IPS DF 6.9 (cell line): ENCODE measurements at regions not wholly inside any gene's neighbourhood (a gene's known extent, or its start where the extent isn't known, plus 50 kb on each side); places are given as distances from the start of the nearest gene placed in this dataset.

ENCODE experiments used
- DNase-seq: peaks from one replicate; pipeline ENCODE4 v3.0.0-alpha.2; 2013; ENCODE audit warnings: low read depth, low spot score
- H3K27ac ChIP-seq: one replicate; pipeline ENCODE4 v1.5.1; 2013; ENCODE audit warnings: low read length, control low read depth
- H3K27me3 ChIP-seq: 2 replicates; pipeline ENCODE4 v1.6.1; 2013; ENCODE audit warnings: mild to moderate bottlenecking, low read length; ENCODE audit not compliant: control insufficient read depth, insufficient read depth
- H3K36me3 ChIP-seq: 2 replicates; pipeline ENCODE4 v1.6.1; 2013; ENCODE audit warnings: low read length; ENCODE audit not compliant: control insufficient read depth, insufficient read depth
- H3K4me1 ChIP-seq: 2 replicates; pipeline ENCODE4 v1.6.1; 2013; ENCODE audit warnings: low read length; ENCODE audit not compliant: control insufficient read depth, insufficient read depth
- H3K4me3 ChIP-seq: 2 replicates; pipeline ENCODE4 v1.5.1; 2013; ENCODE audit warnings: mild to moderate bottlenecking, low read length
- H3K9me3 ChIP-seq: 2 replicates; pipeline ENCODE4 v1.6.1; 2013; ENCODE audit warnings: low read length, inconsistent platforms; ENCODE audit not compliant: control insufficient read depth, insufficient read depth
- WGBS: extraction: QIAGEN DNeasy Blood & Tissue Kit; methylation state at CpG from one replicate; pipeline ENCODE4 v1.1.7; 2013; ENCODE audit warnings: mixed read lengths, missing lambda C conversion rate; ENCODE audit not compliant: insufficient read length, insufficient coverage; 5-methylcytosine and 5-hydroxymethylcytosine counted together

GRCh38 chr7:46352004-46352954, 431.2 kb upstream of the IGFBP3 start:
- Histone ChIP-seq H3K9me3 (no peaks in the 10 kb centered on the region), H3K4me3 (no peak overlapping the region), H3K4me1 (no peaks in the 10 kb centered on the region), H3K27ac (no peak overlapping the region), H3K27me3 (no peaks in the 10 kb centered on the region), H3K36me3 (no peaks in the 10 kb centered on the region)
- peak; percentile 47 for DNase-seq
- WGBS, result no CpG with 5 or more reads among the region's 2 CpGs

GRCh38 chr7:46349490-46349889, 428.4 kb upstream of the IGFBP3 start:
- Histone ChIP-seq H3K4me1 (no peaks in the 10 kb centered on the region), H3K36me3 (no peaks in the 10 kb centered on the region), H3K27me3 (no peaks in the 10 kb centered on the region), H3K27ac (no peak overlapping the region), H3K4me3 (no peak overlapping the region), H3K9me3 (no peaks in the 10 kb centered on the region)
- DNase-seq, result no peak
- no CpG with 5 or more reads among the region's 2 CpGs for WGBS

GRCh38 chr7:46344533-46344932, 423.5 kb upstream of the IGFBP3 start:
- DNase-seq, result no peak
- no peaks in the 10 kb centered on the region for H3K9me3 ChIP-seq
- H3K27ac ChIP-seq, result no peak overlapping the region
- no peaks in the 10 kb centered on the region for H3K4me1 ChIP-seq
- no peaks in the 10 kb centered on the region for H3K36me3 ChIP-seq
- no peaks in the 10 kb centered on the region for H3K27me3 ChIP-seq
- no CpG with 5 or more reads among the region's 4 CpGs for WGBS
- no peak overlapping the region for H3K4me3 ChIP-seq

GRCh38 chr7:46343802-46344201, 422.7 kb upstream of the IGFBP3 start:
- no peak for DNase-seq
- WGBS, result no CpG with 5 or more reads among the region's 1 CpG
- H3K27ac ChIP-seq, result no peak overlapping the region
- H3K9me3 ChIP-seq, result no peaks in the 10 kb centered on the region
- no peaks in the 10 kb centered on the region for H3K4me1 ChIP-seq
- no peaks in the 10 kb centered on the region for H3K36me3 ChIP-seq
- H3K27me3 ChIP-seq, result no peaks in the 10 kb centered on the region
- H3K4me3 ChIP-seq, result no peak overlapping the region

GRCh38 chr7:46322937-46323336, 401.9 kb upstream of the IGFBP3 start:
- Histone ChIP-seq H3K27ac (no peak overlapping the region), H3K36me3 (no peaks in the 10 kb centered on the region), H3K27me3 (no peaks in the 10 kb centered on the region), H3K9me3 (no peaks in the 10 kb centered on the region), H3K4me3 (no peak overlapping the region), H3K4me1 (no peaks in the 10 kb centered on the region)
- WGBS, result no CpG with 5 or more reads among the region's 4 CpGs
- no peak for DNase-seq

GRCh38 chr7:46321556-46322205, 400.6 kb upstream of the IGFBP3 start:
- Histone ChIP-seq H3K4me3 (no peak overlapping the region), H3K36me3 (no peaks in the 10 kb centered on the region)

GRCh38 chr7:46320956-46321355, 399.9 kb upstream of the IGFBP3 start:
- no peaks in the 10 kb centered on the region for H3K9me3 ChIP-seq
- no peaks in the 10 kb centered on the region for H3K27me3 ChIP-seq
- no peaks in the 10 kb centered on the region for H3K36me3 ChIP-seq
- H3K27ac ChIP-seq, result no peak overlapping the region
- DNase-seq, result no peak
- no CpG with 5 or more reads among the region's 3 CpGs for WGBS
- no peaks in the 10 kb centered on the region for H3K4me1 ChIP-seq
- no peak overlapping the region for H3K4me3 ChIP-seq

More at GRCh38 chr7:46321556-46322205, 400.6 kb upstream of the IGFBP3 start:
- Histone ChIP-seq H3K27ac (no peak overlapping the region), H3K9me3 (no peaks in the 10 kb centered on the region), H3K4me1 (no peaks in the 10 kb centered on the region), H3K27me3 (no peaks in the 10 kb centered on the region)
- no CpG with 5 or more reads among the region's 11 CpGs for WGBS
- no peak for DNase-seq

- DNase-seq, result no peak
- no CpG with 5 or more reads among the region's 3 CpGs for WGBS
- H3K27ac ChIP-seq, result no peak overlapping the region
These were observed 398.8 kb upstream of the IGFBP3 start for GRCh38 chr7:46319841-46320240.

GRCh38 chr7:46318276-46318675, 397.2 kb upstream of the IGFBP3 start:
- no peaks in the 10 kb centered on the region for H3K4me1 ChIP-seq
- H3K27me3 ChIP-seq, result no peaks in the 10 kb centered on the region
- no CpG with 5 or more reads among the region's 3 CpGs for WGBS
- H3K9me3 ChIP-seq, result no peaks in the 10 kb centered on the region
- H3K4me3 ChIP-seq, result no peak overlapping the region
- no peak overlapping the region for H3K27ac ChIP-seq
- no peak for DNase-seq
- H3K36me3 ChIP-seq, result no peaks in the 10 kb centered on the region

More at GRCh38 chr7:46319841-46320240, 398.8 kb upstream of the IGFBP3 start:
- H3K4me1 ChIP-seq, result no peaks in the 10 kb centered on the region
- no peaks in the 10 kb centered on the region for H3K36me3 ChIP-seq
- no peaks in the 10 kb centered on the region for H3K9me3 ChIP-seq
- H3K27me3 ChIP-seq, result no peaks in the 10 kb centered on the region
- H3K4me3 ChIP-seq, result no peak overlapping the region

- no peak for DNase-seq
- WGBS, result no CpG with 5 or more reads among the region's 6 CpGs
- H3K27me3 ChIP-seq, result no peaks in the 10 kb centered on the region
- H3K4me1 ChIP-seq, result no peaks in the 10 kb centered on the region
- no peak overlapping the region for H3K4me3 ChIP-seq
- no peak overlapping the region for H3K27ac ChIP-seq
- no peaks in the 10 kb centered on the region for H3K36me3 ChIP-seq
- no peaks in the 10 kb centered on the region for H3K9me3 ChIP-seq
These were observed 396.2 kb upstream of the IGFBP3 start for GRCh38 chr7:46317256-46317655.
